MM.1S (cell line): ENCODE measurements at regions not wholly inside any gene's neighbourhood (a gene's known extent, or its start where the extent isn't known, plus 50 kb on each side); places are given as distances from the start of the nearest gene placed in this dataset.

Experiments
- EZH2 ChIP-seq: fragments of 300-600 bp; sonication (generic); optimal IDR thresholded peaks from 2 replicates; pipeline ENCODE3; 2017; ENCODE audit warnings: low read depth, mild to moderate bottlenecking, antibody characterized with exemption, low read length, mixed read lengths
- TF ChIP-seq, protein P1 (sequence below): fragments of 300-600 bp; sonication (generic); IDR thresholded peaks from 2 replicates; pipeline ENCODE4 v1.5.1; 2016; ENCODE audit warnings: antibody characterized with exemption, low read length, mixed read lengths

DNA sequence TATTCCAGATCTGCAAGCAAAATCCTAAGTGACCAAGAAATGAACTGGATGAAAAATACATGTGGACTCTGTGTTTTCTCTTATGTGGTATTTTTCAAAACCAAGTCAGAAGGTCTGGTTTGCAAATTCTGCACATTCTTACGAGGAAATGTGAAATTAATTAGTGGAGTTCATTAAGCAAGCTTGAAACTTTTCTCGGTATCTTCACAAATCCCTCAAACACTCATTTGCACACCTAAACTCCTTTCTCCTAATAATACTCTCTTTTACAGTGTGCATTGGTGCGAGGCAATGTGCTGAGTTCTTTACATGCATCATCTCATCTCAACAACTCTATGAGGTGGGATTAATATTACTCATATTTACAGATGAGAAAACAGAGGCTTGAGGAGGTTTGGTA is 82.1 kb downstream of the MTERF1 start:
- TF ChIP-seq, protein P1, sequence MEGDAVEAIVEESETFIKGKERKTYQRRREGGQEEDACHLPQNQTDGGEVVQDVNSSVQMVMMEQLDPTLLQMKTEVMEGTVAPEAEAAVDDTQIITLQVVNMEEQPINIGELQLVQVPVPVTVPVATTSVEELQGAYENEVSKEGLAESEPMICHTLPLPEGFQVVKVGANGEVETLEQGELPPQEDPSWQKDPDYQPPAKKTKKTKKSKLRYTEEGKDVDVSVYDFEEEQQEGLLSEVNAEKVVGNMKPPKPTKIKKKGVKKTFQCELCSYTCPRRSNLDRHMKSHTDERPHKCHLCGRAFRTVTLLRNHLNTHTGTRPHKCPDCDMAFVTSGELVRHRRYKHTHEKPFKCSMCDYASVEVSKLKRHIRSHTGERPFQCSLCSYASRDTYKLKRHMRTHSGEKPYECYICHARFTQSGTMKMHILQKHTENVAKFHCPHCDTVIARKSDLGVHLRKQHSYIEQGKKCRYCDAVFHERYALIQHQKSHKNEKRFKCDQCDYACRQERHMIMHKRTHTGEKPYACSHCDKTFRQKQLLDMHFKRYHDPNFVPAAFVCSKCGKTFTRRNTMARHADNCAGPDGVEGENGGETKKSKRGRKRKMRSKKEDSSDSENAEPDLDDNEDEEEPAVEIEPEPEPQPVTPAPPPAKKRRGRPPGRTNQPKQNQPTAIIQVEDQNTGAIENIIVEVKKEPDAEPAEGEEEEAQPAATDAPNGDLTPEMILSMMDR: no peak
- TF ChIP-seq EZH2: no peak
